Stimulated activated effector memory CD8-positive, alpha-beta T cell treated with anti-CD3 and anti-CD28 coated beads, Interleukin-12 subunit alpha, Interleukin-12 subunit beta, amount 100 ng/mL, for 72 hours (primary cell): ENCODE measurements at regions not wholly inside any gene's neighbourhood (a gene's known extent, or its start where the extent isn't known, plus 50 kb on each side); places are given as distances from the start of the nearest gene placed in this dataset.

Source experiments
- ATAC-seq: fragments of 150-1000 bp; cut with Tn5 transposase; 2 replicates; pipeline ENCODE4 v1.10.0; 2021
- DNase-seq, 2 donors: peaks; one replicate each; pipeline ENCODE4 v3.0.0; 2021 to 2022; ENCODE audit warnings: low spot score in 2 of 2
- H3K27ac Mint-ChIP-seq: one replicate; pipeline ENCODE4 v1.8.0; 2022; ENCODE audit warnings: mild to moderate bottlenecking, mixed read lengths
- H3K36me3 Mint-ChIP-seq: one replicate; pipeline ENCODE4 v1.8.0; 2022; ENCODE audit warnings: mild to moderate bottlenecking, mixed read lengths
- H3K4me1 Mint-ChIP-seq: one replicate; pipeline ENCODE4 v1.8.0; 2022; ENCODE audit warnings: mixed read lengths
- H3K4me3 Mint-ChIP-seq: one replicate; pipeline ENCODE4 v1.8.0; 2022; ENCODE audit warnings: mild to moderate bottlenecking, mixed read lengths
- H3K9me3 Mint-ChIP-seq: one replicate; pipeline ENCODE4 v1.8.0; 2022; ENCODE audit warnings: mixed read lengths

GRCh38 chr2:2667690-2668089 lies 336.6 kb upstream of the MYT1L start:
- H3K36me3 Mint-ChIP-seq = no peaks in the 10 kb centered on the region
- no peak for DNase-seq

GRCh38 chr2:2665834-2666133 lies 334.7 kb upstream of the MYT1L start:
- Mint-ChIP-seq H3K36me3 (no peaks in the 10 kb centered on the region), H3K27ac (no peak overlapping the region), H3K4me1 (peaks cover 5% of the 10 kb centered on the region), H3K9me3 (peaks cover under 1% of the 10 kb centered on the region), H3K4me3 (no peak overlapping the region)
- DNase-seq (no peak), ATAC-seq (no peak)

More at GRCh38 chr2:2667690-2668089, 336.6 kb upstream of the MYT1L start:
- no peak overlapping the region for H3K27ac Mint-ChIP-seq
- peaks cover 6% of the 10 kb centered on the region for H3K9me3 Mint-ChIP-seq
- no peak for ATAC-seq
- no peak overlapping the region for H3K4me3 Mint-ChIP-seq
- peaks cover 5% of the 10 kb centered on the region for H3K4me1 Mint-ChIP-seq

- no peaks in the 10 kb centered on the region for H3K36me3 Mint-ChIP-seq
- DNase-seq (no peak), ATAC-seq (peak; percentile 6)
- H3K4me3 Mint-ChIP-seq = no peak overlapping the region
- H3K9me3 Mint-ChIP-seq = peaks cover 3% of the 10 kb centered on the region
- H3K4me1 Mint-ChIP-seq = peaks cover 5% of the 10 kb centered on the region
- H3K27ac Mint-ChIP-seq = no peak overlapping the region
Observed at GRCh38 chr2:2664989-2665833, 334.1 kb upstream of the MYT1L start.

- H3K36me3 Mint-ChIP-seq = no peaks in the 10 kb centered on the region
- DNase-seq (no peak), ATAC-seq (no peak)
- H3K4me1 Mint-ChIP-seq = peaks cover 5% of the 10 kb centered on the region
- H3K4me3 Mint-ChIP-seq = no peak overlapping the region
- no peak overlapping the region for H3K27ac Mint-ChIP-seq
- H3K9me3 Mint-ChIP-seq = peaks cover 3% of the 10 kb centered on the region
Observed at GRCh38 chr2:2663401-2664036, 332.4 kb upstream of the MYT1L start.

GRCh38 chr2:2662847-2663356 lies 331.8 kb upstream of the MYT1L start:
- no peak overlapping the region for H3K4me3 Mint-ChIP-seq
- no peaks in the 10 kb centered on the region for H3K36me3 Mint-ChIP-seq
- peaks cover 5% of the 10 kb centered on the region for H3K4me1 Mint-ChIP-seq
- ATAC-seq = no peak
- no peak for DNase-seq
- H3K27ac Mint-ChIP-seq = no peak overlapping the region
- H3K9me3 Mint-ChIP-seq = peaks cover 3% of the 10 kb centered on the region

- DNase-seq (no peak), ATAC-seq (no peak)
- Mint-ChIP-seq H3K4me1 (peaks cover 5% of the 10 kb centered on the region), H3K27ac (no peak overlapping the region), H3K36me3 (no peaks in the 10 kb centered on the region), H3K4me3 (no peak overlapping the region), H3K9me3 (peaks cover 3% of the 10 kb centered on the region)
Observed at GRCh38 chr2:2662037-2662846, 331.2 kb upstream of the MYT1L start.

- no peak overlapping the region for H3K27ac Mint-ChIP-seq
- no peak overlapping the region for H3K4me3 Mint-ChIP-seq
- no peak for DNase-seq
- peaks cover 2% of the 10 kb centered on the region for H3K4me1 Mint-ChIP-seq
- no peak for ATAC-seq
- H3K9me3 Mint-ChIP-seq = peaks cover 3% of the 10 kb centered on the region
- H3K36me3 Mint-ChIP-seq = no peaks in the 10 kb centered on the region
Observed at GRCh38 chr2:2660789-2661355, 329.8 kb upstream of the MYT1L start.

- H3K9me3 Mint-ChIP-seq = peaks cover 3% of the 10 kb centered on the region
- H3K27ac Mint-ChIP-seq = no peak overlapping the region
- no peaks in the 10 kb centered on the region for H3K4me1 Mint-ChIP-seq
- H3K36me3 Mint-ChIP-seq = no peaks in the 10 kb centered on the region
- no peak for DNase-seq
- ATAC-seq = no peak
- no peak overlapping the region for H3K4me3 Mint-ChIP-seq
Observed at GRCh38 chr2:2657121-2657962, 326.3 kb upstream of the MYT1L start.

GRCh38 chr2:2656115-2657011 lies 325.3 kb upstream of the MYT1L start:
- DNase-seq (no peak), ATAC-seq (no peak)
- no peak overlapping the region for H3K27ac Mint-ChIP-seq
- H3K4me1 Mint-ChIP-seq = no peaks in the 10 kb centered on the region
- no peak overlapping the region for H3K4me3 Mint-ChIP-seq
- no peaks in the 10 kb centered on the region for H3K36me3 Mint-ChIP-seq
- peaks cover 3% of the 10 kb centered on the region for H3K9me3 Mint-ChIP-seq

GRCh38 chr2:2655453-2656114 lies 324.5 kb upstream of the MYT1L start:
- DNase-seq (no peak), ATAC-seq (no peak)
- Mint-ChIP-seq H3K9me3 (peaks cover 3% of the 10 kb centered on the region), H3K4me3 (no peak overlapping the region), H3K4me1 (no peaks in the 10 kb centered on the region), H3K36me3 (no peaks in the 10 kb centered on the region), H3K27ac (no peak overlapping the region)

GRCh38 chr2:2653231-2653630 lies 322.2 kb upstream of the MYT1L start:
- no peak overlapping the region for H3K27ac Mint-ChIP-seq
- no peaks in the 10 kb centered on the region for H3K9me3 Mint-ChIP-seq
- no peak for DNase-seq
- no peak for ATAC-seq
- H3K4me3 Mint-ChIP-seq = no peak overlapping the region
- no peaks in the 10 kb centered on the region for H3K4me1 Mint-ChIP-seq
- no peaks in the 10 kb centered on the region for H3K36me3 Mint-ChIP-seq

GRCh38 chr2:2650608-2651375 lies 319.7 kb upstream of the MYT1L start:
- no peaks in the 10 kb centered on the region for H3K36me3 Mint-ChIP-seq
- no peak overlapping the region for H3K4me3 Mint-ChIP-seq
- H3K9me3 Mint-ChIP-seq = no peaks in the 10 kb centered on the region
- ATAC-seq = no peak
- no peak for DNase-seq
- no peaks in the 10 kb centered on the region for H3K4me1 Mint-ChIP-seq
- no peak overlapping the region for H3K27ac Mint-ChIP-seq
